Ectodermal cell (in vitro differentiated cells): ENCODE measurements at regions not wholly inside any gene's neighbourhood (a gene's known extent, or its start where the extent isn't known, plus 50 kb on each side); places are given as distances from the start of the nearest gene placed in this dataset.

Experiments
- H3K27ac ChIP-seq: 2 replicates; pipeline ENCODE4 v1.7.0; 2013; ENCODE audit warnings: mild to moderate bottlenecking, low read depth, low read length; ENCODE audit not compliant: insufficient read depth, poor library complexity, severe bottlenecking
- H3K27me3 ChIP-seq: 2 replicates; pipeline ENCODE4 v1.7.0; 2013; ENCODE audit warnings: mild to moderate bottlenecking, low read length; ENCODE audit not compliant: insufficient read depth, control insufficient read depth, poor library complexity, severe bottlenecking
- H3K36me3 ChIP-seq: one replicate; pipeline ENCODE4 v1.7.0; 2013; ENCODE audit warnings: low read length; ENCODE audit not compliant: control insufficient read depth, insufficient read depth
- H3K4me1 ChIP-seq: one replicate; pipeline ENCODE4 v1.7.0; 2013; ENCODE audit warnings: low read length; ENCODE audit not compliant: control insufficient read depth, insufficient read depth
- H3K4me3 ChIP-seq: 2 replicates; pipeline ENCODE4 v1.7.0; 2013; ENCODE audit warnings: low read depth, low read length, control low read depth; ENCODE audit not compliant: insufficient read depth
- H3K9me3 ChIP-seq: 2 replicates; pipeline ENCODE4 v1.7.0; 2013; ENCODE audit warnings: mild to moderate bottlenecking, low read length, moderate library complexity; ENCODE audit not compliant: control insufficient read depth
- WGBS, 2 experiments: methylation state at CpG; one replicate each; pipeline ENCODE4 v1.1.7; 2013; ENCODE audit warnings: missing lambda C conversion rate in 2 of 2; 5-methylcytosine and 5-hydroxymethylcytosine counted together

GRCh38 chr2:181751266-181752030 is 71.1 kb upstream of the NEUROD1 start:
- Histone ChIP-seq H3K4me3 (no peak overlapping the region), H3K9me3 (no peaks in the 10 kb centered on the region), H3K36me3 (no peaks in the 10 kb centered on the region), H3K27ac (no peak overlapping the region), H3K4me1 (no peaks in the 10 kb centered on the region), H3K27me3 (no peaks in the 10 kb centered on the region)
- WGBS, 2 experiments = 94% methylated on average over 6 of the region's 6 CpGs

DNA sequence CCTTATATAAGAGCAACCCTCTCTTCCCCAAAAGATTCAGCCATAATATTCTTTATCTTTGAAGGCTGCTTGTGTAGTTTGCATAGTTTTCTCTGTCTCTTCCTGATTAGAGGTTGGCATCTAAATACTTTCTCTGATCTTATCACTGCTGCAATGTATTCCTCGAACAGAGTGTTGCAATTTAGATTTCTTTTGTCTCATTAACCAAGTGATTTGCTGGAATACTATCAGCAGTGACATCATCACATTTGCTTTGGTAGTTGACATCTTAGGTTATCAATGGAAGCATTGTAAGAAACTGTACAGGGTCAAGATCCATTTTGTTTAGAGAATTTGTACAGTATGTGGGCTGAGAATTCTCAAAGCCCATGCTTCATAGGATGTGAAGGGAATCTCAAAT is 72.0 kb upstream of the NEUROD1 start:
- H3K9me3 ChIP-seq = no peaks in the 10 kb centered on the region
- WGBS, 2 experiments = 100% methylated on average over 1 of the region's 1 CpG; no CpG with 5 or more reads in 1 of the 2 experiments
- no peaks in the 10 kb centered on the region for H3K36me3 ChIP-seq
- no peaks in the 10 kb centered on the region for H3K27me3 ChIP-seq
- H3K4me3 ChIP-seq = no peak overlapping the region
- H3K4me1 ChIP-seq = no peaks in the 10 kb centered on the region
- no peak overlapping the region for H3K27ac ChIP-seq

DNA sequence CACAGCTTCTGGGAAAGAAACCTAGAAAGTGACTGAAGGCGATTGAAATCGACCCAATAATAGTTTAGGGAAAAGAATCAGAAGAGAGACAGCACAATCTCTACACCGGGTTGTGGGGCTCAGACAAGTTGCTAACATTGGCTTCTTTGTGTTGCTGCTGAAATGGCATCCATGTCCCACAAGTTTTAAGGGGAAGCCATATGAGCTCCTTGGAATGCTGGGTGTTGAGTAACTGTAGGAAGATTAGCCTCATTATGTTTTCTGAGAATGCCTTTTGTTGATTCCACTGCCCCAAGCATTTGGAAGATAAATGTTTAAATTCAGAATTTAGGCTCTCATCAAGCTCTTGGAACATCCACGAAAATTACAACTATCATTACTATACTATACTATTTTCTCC is 73.4 kb upstream of the NEUROD1 start:
- Histone ChIP-seq H3K27ac (no peak overlapping the region), H3K9me3 (no peaks in the 10 kb centered on the region), H3K27me3 (no peaks in the 10 kb centered on the region), H3K4me1 (no peaks in the 10 kb centered on the region), H3K36me3 (no peaks in the 10 kb centered on the region), H3K4me3 (no peak overlapping the region)
- whole genome bisulfite sequencing, 2 experiments = 87 to 91% methylated on average over 4 of the region's 4 CpGs

DNA sequence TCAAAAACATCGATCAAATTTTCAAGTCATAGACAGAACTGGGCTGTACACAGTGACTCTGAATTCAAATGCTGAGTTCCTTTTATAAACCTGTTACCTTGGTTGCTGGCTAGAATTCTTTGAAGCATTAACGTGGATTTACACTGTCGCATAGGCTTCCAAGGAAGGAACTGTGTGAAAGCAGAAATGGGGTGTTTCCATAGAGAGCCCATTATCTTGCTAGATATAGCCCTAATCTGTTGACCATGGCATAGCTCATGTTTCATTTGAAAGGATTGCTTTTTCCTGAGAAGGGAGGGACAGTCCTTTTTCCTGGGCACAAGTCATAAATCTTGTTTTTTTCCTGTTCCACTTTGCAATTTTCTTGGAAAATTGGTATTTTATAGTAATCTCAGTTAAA is 73.8 kb upstream of the NEUROD1 start:
- 85 to 89% methylated on average over 3 of the region's 3 CpGs for WGBS, 2 experiments
- H3K9me3 ChIP-seq = no peaks in the 10 kb centered on the region
- H3K4me1 ChIP-seq = no peaks in the 10 kb centered on the region
- H3K27me3 ChIP-seq = no peaks in the 10 kb centered on the region
- no peak overlapping the region for H3K27ac ChIP-seq
- no peak overlapping the region for H3K4me3 ChIP-seq
- H3K36me3 ChIP-seq = no peaks in the 10 kb centered on the region

GRCh38 chr2:181755181-181755580 is 74.9 kb upstream of the NEUROD1 start:
- Histone ChIP-seq H3K4me1 (no peaks in the 10 kb centered on the region), H3K27me3 (no peaks in the 10 kb centered on the region), H3K36me3 (no peaks in the 10 kb centered on the region), H3K4me3 (no peak overlapping the region), H3K27ac (no peak overlapping the region), H3K9me3 (no peaks in the 10 kb centered on the region)

GRCh38 chr2:181760521-181760920 is 80.2 kb upstream of the NEUROD1 start:
- Histone ChIP-seq H3K4me1 (peaks cover 5% of the 10 kb centered on the region), H3K27ac (no peak overlapping the region), H3K36me3 (no peaks in the 10 kb centered on the region), H3K27me3 (no peaks in the 10 kb centered on the region), H3K4me3 (no peak overlapping the region), H3K9me3 (no peaks in the 10 kb centered on the region)
- WGBS, 2 experiments = 86 to 91% methylated on average over 2 of the region's 2 CpGs

DNA sequence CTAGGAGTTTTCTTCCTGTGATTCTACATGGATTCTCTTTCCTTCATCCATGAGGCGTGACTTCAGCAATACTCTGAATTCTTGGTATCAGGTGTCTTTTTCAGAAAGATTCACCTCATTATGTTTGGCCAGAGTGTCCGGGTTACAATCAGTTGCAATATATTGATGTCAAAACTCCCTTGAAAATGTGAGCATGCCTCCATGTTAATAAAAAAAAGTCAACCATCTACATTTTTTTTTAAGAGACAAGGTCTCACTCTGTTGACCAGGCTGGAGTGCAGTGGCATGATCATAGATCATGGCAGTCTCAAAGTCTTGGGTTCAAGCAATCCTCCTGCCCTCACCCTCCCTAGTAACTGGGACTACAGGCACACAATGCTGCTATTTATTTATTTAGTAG is 80.9 kb upstream of the NEUROD1 start:
- H3K4me3 ChIP-seq = no peak overlapping the region
- peaks cover 5% of the 10 kb centered on the region for H3K4me1 ChIP-seq
- H3K9me3 ChIP-seq = no peaks in the 10 kb centered on the region
- H3K36me3 ChIP-seq = no peaks in the 10 kb centered on the region
- no peak overlapping the region for H3K27ac ChIP-seq
- H3K27me3 ChIP-seq = no peaks in the 10 kb centered on the region
- WGBS, 2 experiments = 89 to 96% methylated on average over 2 of the region's 2 CpGs

DNA sequence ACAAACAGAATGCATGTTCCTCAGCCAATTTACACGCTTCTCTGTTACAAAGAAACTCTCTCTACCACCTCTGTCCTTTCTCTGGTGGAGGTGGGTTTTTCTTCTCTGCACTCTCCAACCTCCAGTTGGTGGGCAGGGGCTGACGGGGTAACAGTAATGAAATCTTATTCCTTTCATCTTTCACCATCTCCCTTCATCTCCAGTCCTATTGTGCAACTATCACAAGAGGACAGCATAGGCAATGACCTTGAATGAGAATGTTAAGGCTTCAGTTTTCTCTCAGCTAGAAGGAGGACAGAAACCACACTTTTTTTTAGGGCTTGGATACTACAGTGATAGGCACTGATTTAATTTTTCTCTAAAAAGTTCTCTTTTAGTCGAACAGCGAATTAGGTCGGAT is 81.7 kb upstream of the NEUROD1 start:
- H3K36me3 ChIP-seq = no peaks in the 10 kb centered on the region
- 98 to 100% methylated on average over 5 of the region's 5 CpGs for WGBS, 2 experiments

DNA sequence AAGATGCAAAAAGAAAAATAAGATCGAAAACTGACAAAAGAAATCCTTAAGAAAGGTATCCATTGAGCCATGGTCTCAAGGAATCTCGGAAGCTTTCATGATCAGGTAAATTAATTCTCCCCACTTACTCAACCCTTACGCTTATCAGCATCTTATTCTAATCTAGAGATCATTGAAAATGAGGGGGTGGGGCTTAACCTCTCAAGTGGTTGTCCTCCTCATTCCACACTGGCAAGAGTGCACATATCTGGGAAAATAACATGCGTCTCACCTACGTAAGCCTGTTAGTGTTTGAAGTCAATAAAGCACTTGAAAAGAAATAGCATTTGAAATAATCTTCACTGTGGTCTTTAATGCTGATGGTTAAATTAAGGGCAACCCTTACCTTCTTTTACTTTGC is 82.5 kb upstream of the NEUROD1 start:
- H3K27me3 ChIP-seq = no peaks in the 10 kb centered on the region
- no peaks in the 10 kb centered on the region for H3K36me3 ChIP-seq
- no peak overlapping the region for H3K4me3 ChIP-seq
- H3K27ac ChIP-seq = no peak overlapping the region
- H3K4me1 ChIP-seq = peaks cover 5% of the 10 kb centered on the region
- H3K9me3 ChIP-seq = no peaks in the 10 kb centered on the region
- 75 to 77% methylated on average over 4 to 5 of the region's 5 CpGs for WGBS, 2 experiments

More for the DNA sequence above, 81.7 kb upstream of the NEUROD1 start:
- Histone ChIP-seq H3K27ac (no peak overlapping the region), H3K27me3 (no peaks in the 10 kb centered on the region), H3K4me3 (no peak overlapping the region), H3K4me1 (peaks cover 5% of the 10 kb centered on the region), H3K9me3 (no peaks in the 10 kb centered on the region)

DNA sequence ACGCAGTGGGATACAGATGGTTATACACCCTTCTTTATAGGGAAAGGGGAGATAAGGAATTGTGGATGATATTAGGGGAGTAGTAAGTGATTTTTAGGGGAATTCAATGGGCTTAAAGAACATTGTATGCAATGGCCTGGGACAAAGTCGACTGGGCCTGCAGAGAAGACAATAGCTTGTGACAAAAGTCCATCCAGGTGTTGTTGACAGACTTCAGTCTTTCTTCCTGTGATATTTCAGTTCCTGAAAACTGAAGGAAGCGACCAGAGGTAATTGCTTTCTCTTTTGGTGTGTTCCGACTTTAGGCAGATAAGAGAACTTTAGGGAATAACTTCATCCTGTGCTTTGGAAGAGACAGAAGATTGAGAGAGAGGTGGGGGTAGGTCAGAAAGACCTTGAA is 83.1 kb upstream of the NEUROD1 start:
- no peak overlapping the region for H3K27ac ChIP-seq
- WGBS, 2 experiments = 94% methylated on average over 4 of the region's 4 CpGs
- H3K27me3 ChIP-seq = no peaks in the 10 kb centered on the region
- peaks cover 5% of the 10 kb centered on the region for H3K4me1 ChIP-seq
- H3K9me3 ChIP-seq = no peaks in the 10 kb centered on the region
- H3K36me3 ChIP-seq = no peaks in the 10 kb centered on the region
- no peak overlapping the region for H3K4me3 ChIP-seq
